CD4-positive, alpha-beta T cell treated with Interleukin-1 beta for 1 hour (primary cell): ENCODE measurements at regions not wholly inside any gene's neighbourhood (a gene's known extent, or its start where the extent isn't known, plus 50 kb on each side); places are given as distances from the start of the nearest gene placed in this dataset.

Experiments used
- DNase-seq, 2 donors: peaks; one replicate each; pipeline ENCODE4 v3.0.0-alpha.2; 2020 to 2022

DNA sequence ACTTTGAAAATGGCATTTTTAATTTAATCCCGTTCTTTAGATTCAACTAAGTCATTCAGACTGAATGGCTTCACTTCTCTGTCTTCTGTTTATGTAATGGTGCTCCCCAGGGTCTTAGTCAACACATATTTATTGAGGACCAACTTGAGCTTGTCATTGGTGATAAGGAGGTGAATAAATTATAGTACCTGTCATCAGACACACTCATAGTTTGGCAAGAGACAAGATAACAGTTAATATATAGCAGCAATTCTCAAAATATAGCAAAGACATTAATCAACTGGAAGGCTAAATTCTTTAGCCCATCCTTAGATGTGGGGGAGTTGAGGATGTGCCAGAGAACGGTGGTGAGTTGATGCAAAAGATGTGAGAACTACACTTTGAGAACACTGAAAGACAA is 78.4 kb downstream of the MACIR start:
- DNase-seq, result no peak

GRCh38 chr5:103333376-103333775 is 74.8 kb downstream of the MACIR start:
- no peak for DNase-seq

DNA sequence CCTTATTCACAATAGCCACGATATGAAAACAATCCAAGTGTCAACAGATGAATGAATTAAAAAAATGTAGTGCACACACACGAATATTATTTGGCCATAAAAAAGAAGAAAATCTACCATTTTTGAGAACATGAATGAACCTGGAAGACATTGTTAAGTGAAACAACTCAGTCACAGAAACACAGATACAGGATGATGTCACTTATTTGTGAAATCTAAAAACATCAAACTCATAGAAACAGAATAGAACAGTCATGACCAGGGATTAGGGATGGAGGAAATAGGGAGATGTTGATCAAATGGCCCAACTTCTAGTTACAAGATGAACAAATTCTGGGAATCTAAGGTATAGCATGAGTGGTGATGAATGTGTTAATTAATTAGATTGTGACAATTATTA is 72.3 kb downstream of the MACIR start:
- DNase-seq, result no peak
